Neutrophil (primary cell): ENCODE measurements at regions not wholly inside any gene's neighbourhood (a gene's known extent, or its start where the extent isn't known, plus 50 kb on each side); places are given as distances from the start of the nearest gene placed in this dataset.
A peak's percentile ranks its signal among the peaks of the same experiment; 100 is the strongest.

Experiments used
- H3K27ac ChIP-seq: fragments of 200-600 bp; sonication (generic); 2 replicates; pipeline ENCODE4 v1.5.1; 2016; ENCODE audit warnings: mild to moderate bottlenecking, moderate library complexity
- H3K27me3 ChIP-seq: fragments of 200-600 bp; sonication (generic); 2 replicates; pipeline ENCODE4 v1.6.0; 2016; ENCODE audit warnings: mild to moderate bottlenecking
- H3K36me3 ChIP-seq: fragments of 200-600 bp; sonication (generic); 2 replicates; pipeline ENCODE4 v1.5.1; 2017
- H3K4me1 ChIP-seq, 2 experiments: fragments of 200-600 bp in 1 of 2; sonication (generic) in 1 of 2; 1 replicate in 1 of 2; 2 replicates in 1 of 2; pipeline versions ENCODE4 v1.5.1 to v1.6.1; 2013 to 2016; ENCODE audit warnings: low read depth in 1 of 2, low read length in 1 of 2, mild to moderate bottlenecking in 1 of 2, moderate library complexity in 1 of 2; ENCODE audit not compliant: control insufficient read depth in 1 of 2, insufficient read depth in 1 of 2
- H3K4me3 ChIP-seq, 2 experiments: fragments of 200-600 bp in 1 of 2; sonication (generic) in 1 of 2; 1 replicate in 1 of 2; 2 replicates in 1 of 2; pipeline ENCODE4 v1.5.1; 2013 to 2016; ENCODE audit warnings: low read depth in 1 of 2, low read length in 1 of 2, mild to moderate bottlenecking in 1 of 2, moderate library complexity in 1 of 2
- H3K9me3 ChIP-seq: fragments of 200-600 bp; sonication (generic); 2 replicates; pipeline ENCODE4 v1.5.1; 2016
- TF ChIP-seq, protein P1 (sequence below): fragments of 200-600 bp; sonication (generic); IDR thresholded peaks from 2 replicates; pipeline ENCODE4 v1.5.1; 2016; ENCODE audit warnings: antibody characterized with exemption

DNA sequence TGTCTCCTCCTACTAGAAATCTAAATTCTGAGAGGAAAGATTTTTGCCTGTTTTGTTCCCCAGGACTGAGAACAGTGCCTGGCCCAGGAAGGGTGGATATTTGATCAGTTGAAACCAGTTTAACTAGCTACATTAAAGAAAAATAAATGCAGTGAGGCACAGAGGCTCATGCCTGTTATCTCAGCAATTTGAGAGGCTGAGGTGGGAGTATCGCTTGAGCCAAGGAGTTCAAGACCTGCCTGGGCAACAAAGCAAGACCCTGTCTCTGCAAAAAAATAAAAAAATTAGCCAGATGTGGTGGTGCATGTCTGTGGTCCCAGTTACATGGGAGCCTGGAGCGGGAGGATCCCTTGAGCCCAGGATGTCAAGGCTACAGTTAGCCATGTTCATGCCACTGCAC, 104.8 kb upstream of the CPEB4 start:
- Histone ChIP-seq H3K27me3 (no peaks in the 10 kb centered on the region), H3K4me3 (no peak overlapping the region), H3K4me1 (peaks cover 67 to 90% of the 10 kb centered on the region in 2 experiments), H3K36me3 (no peaks in the 10 kb centered on the region), H3K9me3 (no peaks in the 10 kb centered on the region), H3K27ac (peak overlapping the region; percentile 98)
- TF ChIP-seq, protein P1, sequence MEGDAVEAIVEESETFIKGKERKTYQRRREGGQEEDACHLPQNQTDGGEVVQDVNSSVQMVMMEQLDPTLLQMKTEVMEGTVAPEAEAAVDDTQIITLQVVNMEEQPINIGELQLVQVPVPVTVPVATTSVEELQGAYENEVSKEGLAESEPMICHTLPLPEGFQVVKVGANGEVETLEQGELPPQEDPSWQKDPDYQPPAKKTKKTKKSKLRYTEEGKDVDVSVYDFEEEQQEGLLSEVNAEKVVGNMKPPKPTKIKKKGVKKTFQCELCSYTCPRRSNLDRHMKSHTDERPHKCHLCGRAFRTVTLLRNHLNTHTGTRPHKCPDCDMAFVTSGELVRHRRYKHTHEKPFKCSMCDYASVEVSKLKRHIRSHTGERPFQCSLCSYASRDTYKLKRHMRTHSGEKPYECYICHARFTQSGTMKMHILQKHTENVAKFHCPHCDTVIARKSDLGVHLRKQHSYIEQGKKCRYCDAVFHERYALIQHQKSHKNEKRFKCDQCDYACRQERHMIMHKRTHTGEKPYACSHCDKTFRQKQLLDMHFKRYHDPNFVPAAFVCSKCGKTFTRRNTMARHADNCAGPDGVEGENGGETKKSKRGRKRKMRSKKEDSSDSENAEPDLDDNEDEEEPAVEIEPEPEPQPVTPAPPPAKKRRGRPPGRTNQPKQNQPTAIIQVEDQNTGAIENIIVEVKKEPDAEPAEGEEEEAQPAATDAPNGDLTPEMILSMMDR: no peak

DNA sequence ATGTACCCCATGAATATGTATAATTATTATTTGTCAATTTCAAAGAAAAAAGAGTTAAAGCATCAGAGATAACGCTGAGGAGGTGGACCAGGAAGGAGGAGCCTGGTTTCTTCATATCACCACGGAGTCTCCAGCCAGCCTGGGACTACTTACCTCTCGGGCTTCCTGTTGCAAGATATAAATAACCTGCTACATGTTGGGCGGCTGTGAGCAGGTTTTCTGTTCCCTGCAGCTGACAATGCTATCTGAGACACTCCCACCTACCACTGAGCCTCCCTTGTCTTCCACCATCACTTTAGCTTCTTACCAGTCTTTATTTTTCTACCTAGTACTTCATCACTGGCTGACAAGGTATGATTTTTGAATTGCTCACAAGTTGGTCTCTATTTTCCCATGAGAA, 102.7 kb upstream of the CPEB4 start:
- H3K36me3 ChIP-seq: no peaks in the 10 kb centered on the region
- H3K4me3 ChIP-seq: no peak overlapping the region
- H3K4me1 ChIP-seq: peaks cover 57 to 78% of the 10 kb centered on the region in 2 experiments
- H3K27ac ChIP-seq: peak overlapping the region; percentile 72
- H3K9me3 ChIP-seq: no peaks in the 10 kb centered on the region
- no peaks in the 10 kb centered on the region for H3K27me3 ChIP-seq
- TF ChIP-seq, protein P1: no peak

DNA sequence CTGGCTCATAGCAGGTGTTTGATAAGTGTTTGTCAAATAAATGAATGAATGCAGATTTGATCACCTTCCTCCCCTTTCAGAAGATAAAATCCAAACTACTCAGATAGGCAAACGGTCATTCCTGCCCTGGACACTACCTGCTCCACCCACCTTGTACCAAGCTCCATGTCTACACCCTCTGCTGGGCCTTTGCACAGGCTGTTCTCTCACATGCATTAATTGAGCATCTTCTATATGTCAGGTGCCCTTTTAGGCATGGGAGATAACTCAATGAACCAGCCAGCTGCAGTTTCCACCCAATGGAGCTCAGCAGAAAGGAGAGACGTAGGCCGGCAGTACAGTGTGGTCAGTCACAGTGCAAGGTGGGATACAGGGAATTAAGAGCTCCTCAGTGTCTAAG, 102.3 kb upstream of the CPEB4 start:
- H3K9me3 ChIP-seq: no peaks in the 10 kb centered on the region
- H3K4me1 ChIP-seq: peaks cover 52 to 74% of the 10 kb centered on the region in 2 experiments
- no peaks in the 10 kb centered on the region for H3K27me3 ChIP-seq
- peak overlapping the region; percentile 72 for H3K27ac ChIP-seq
- no peaks in the 10 kb centered on the region for H3K36me3 ChIP-seq
- no peak overlapping the region for H3K4me3 ChIP-seq
- TF ChIP-seq, protein P1: no peak

DNA sequence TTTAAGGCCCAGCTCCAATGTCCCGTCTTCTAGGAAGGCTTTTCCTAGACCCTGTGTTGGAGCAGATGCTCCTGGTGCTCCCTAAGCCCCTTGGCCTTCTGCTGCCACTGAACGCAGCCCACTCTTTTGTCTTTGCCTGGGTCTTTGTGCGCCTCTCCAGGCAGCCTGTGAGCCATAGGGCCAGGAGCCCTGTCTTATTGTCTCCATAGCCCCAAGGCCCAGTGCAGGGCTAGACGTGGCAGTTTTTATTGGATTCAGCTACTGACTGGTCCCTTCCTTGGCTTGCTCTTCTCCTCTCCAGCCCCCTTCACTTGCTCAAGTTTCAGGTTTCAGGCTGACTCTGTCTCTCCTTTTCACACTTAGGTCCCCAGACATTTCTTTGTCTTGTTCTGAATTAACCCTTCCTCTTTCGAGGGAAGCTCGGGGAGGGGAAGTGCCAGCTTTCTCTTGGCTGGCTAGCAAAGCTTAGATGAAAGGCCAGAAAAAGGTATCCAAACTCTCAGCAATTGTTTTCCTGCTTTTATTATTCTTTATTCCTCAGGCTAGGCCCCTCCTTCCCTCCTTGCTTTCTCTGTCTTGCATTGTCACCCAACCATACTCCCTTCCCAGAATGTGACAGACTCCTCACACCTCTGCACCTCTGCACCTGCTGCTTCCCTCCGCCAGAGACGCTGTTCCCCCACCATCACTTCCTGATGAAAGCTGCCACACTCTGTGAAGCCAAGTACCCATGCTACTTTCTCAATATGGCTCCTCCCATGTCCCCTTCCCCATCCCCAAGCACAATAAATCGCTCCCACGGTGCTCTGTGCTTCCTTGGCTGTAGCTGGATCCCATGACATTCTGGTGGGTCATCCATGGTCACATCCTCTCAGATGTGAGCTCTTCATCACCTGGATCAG, 101.6 kb upstream of the CPEB4 start:
- H3K27ac ChIP-seq: peak overlapping the region; percentile 72
- H3K9me3 ChIP-seq: no peaks in the 10 kb centered on the region
- peaks cover 46 to 67% of the 10 kb centered on the region in 2 experiments for H3K4me1 ChIP-seq
- H3K27me3 ChIP-seq: no peaks in the 10 kb centered on the region
- no peak overlapping the region for H3K4me3 ChIP-seq
- H3K36me3 ChIP-seq: no peaks in the 10 kb centered on the region
- TF ChIP-seq, protein P1: peak; percentile 87

DNA sequence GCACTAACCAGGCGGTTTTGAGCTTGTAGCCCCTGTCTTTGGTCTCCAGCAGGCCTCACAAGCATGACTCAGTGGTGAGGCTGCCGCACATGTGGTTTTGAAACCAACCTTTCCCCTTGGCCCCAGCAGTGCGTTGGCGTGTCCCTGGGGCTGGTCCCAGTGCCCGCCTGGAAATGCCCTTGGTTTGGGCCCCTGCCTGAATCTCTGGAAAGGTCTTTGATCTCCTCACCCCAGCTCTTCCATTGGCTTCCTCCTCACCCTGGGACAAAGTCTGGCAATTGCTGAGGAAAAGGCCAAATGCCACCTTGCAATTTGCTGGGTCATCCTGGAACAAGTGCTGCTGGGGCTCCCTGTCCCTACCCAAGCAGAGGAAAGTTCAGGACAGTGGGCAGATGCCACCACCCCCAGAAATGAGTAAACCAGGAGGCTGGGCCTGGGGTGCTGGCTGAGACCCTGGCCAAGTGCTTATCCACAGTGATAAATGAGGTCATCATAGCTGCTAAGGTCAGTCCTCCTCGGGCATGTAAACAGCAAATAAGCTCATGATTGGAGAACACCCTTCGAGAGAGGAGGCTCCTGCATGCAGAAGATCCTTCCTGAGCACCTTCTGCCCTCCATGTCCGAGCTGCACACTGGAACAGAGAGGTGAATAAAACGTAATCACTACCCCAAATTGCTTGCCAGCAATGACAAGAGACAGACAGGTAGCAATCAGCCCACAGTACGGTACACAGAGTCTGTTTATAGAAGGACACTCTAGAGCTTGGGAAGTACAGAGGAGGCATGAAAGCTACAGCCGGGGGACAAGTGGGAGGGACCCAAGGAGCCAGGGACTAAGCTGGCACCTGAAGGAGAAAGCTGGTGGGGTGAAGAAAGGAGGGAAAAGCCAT, 98.9 kb upstream of the CPEB4 start:
- Histone ChIP-seq H3K4me3 (no peak overlapping the region), H3K27me3 (no peaks in the 10 kb centered on the region), H3K4me1 (peaks cover 32 to 48% of the 10 kb centered on the region in 2 experiments), H3K36me3 (no peaks in the 10 kb centered on the region), H3K9me3 (no peaks in the 10 kb centered on the region), H3K27ac (no peak overlapping the region)
- TF ChIP-seq, protein P1: no peak
